ENCODE measurements at regions not wholly inside any gene's neighbourhood (a gene's known extent, or its start where the extent isn't known, plus 50 kb on each side); places are given as distances from the start of the nearest gene placed in this dataset.

DNA sequence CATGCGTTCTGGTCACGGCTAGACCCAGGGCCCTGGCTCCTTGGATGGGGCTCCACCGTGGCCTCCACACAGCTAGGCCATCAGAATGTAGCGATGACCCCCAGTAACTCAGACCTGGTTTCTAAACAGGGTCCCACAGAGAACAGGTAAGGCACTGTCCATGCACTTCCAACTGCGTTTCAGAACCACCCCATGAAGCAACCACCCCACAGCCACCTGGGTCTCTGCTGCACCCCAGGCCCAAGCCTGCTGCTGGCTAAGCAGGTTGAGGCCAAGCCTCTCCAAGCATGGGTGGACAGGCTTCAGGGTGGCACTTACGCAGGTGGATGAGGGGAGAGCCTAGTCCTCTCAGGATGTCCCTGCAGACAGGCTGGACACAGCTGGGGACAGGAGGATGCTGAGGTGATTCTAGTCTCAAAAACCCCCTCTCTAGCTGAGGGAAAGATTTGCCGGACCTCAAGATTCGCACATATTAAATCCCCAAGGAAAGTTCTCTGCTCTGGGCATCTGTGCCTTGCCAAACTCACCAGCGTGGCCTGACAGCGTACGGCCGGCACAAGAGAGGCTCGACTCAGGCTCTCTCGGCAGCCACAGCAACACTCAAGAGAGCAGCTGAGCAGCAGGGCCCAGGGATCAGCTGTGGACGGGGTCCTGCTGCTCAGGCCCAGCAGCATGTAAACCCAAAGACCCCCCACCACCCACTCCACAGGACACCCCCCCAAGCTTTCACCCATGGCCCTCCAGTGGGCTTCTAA is 141.6 kb downstream of the CRYBB2 start:
- no peak for DNase-seq (ENCODE audit: low spot score)
- Histone ChIP-seq H3K4me3 (ENCODE audit: low read depth in 1 of 3, low read length in 3 of 3) (no peak overlapping the region), H3K9ac (ENCODE audit: low read depth in 1 of 2, low read length in 2 of 2) (no peak overlapping the region), H3K27ac (ENCODE audit: low read depth in 1 of 2, low read length in 2 of 2) (no peak overlapping the region), H3K4me1 (ENCODE audit: control insufficient read depth in 4 of 4, insufficient read depth in 4 of 4, low read length in 3 of 4) (peaks cover 0 to 13% (median 4%) of the 10 kb centered on the region in 4 donors), H3K27me3 (ENCODE audit: control insufficient read depth in 4 of 4, insufficient read depth in 4 of 4, low read length in 3 of 4) (no peaks in the 10 kb centered on the region), H3K36me3 (ENCODE audit: control insufficient read depth in 4 of 4, insufficient read depth in 3 of 4, low read depth in 1 of 4, low read length in 3 of 4) (peaks cover 9 to 31% (median 12%) of the 10 kb centered on the region in 4 donors), H3K9me3 (ENCODE audit: control insufficient read depth in 4 of 4, low read length in 3 of 4) (no peaks in the 10 kb centered on the region)
- WGBS: 94% methylated on average over 15 of the region's 15 CpGs
- TF ChIP-seq TAF1 (conservative IDR thresholded peaks at IDR 0.05): no peak
- TF ChIP-seq EGR1 (IDR thresholded peaks at IDR 0.05; ENCODE audit: low read depth in 2 of 2): no peak
- TF ChIP-seq, protein P1, sequence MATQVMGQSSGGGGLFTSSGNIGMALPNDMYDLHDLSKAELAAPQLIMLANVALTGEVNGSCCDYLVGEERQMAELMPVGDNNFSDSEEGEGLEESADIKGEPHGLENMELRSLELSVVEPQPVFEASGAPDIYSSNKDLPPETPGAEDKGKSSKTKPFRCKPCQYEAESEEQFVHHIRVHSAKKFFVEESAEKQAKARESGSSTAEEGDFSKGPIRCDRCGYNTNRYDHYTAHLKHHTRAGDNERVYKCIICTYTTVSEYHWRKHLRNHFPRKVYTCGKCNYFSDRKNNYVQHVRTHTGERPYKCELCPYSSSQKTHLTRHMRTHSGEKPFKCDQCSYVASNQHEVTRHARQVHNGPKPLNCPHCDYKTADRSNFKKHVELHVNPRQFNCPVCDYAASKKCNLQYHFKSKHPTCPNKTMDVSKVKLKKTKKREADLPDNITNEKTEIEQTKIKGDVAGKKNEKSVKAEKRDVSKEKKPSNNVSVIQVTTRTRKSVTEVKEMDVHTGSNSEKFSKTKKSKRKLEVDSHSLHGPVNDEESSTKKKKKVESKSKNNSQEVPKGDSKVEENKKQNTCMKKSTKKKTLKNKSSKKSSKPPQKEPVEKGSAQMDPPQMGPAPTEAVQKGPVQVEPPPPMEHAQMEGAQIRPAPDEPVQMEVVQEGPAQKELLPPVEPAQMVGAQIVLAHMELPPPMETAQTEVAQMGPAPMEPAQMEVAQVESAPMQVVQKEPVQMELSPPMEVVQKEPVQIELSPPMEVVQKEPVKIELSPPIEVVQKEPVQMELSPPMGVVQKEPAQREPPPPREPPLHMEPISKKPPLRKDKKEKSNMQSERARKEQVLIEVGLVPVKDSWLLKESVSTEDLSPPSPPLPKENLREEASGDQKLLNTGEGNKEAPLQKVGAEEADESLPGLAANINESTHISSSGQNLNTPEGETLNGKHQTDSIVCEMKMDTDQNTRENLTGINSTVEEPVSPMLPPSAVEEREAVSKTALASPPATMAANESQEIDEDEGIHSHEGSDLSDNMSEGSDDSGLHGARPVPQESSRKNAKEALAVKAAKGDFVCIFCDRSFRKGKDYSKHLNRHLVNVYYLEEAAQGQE (IDR thresholded peaks at IDR 0.05): no peak
- no peak for TF ChIP-seq HNF4A (conservative IDR thresholded peaks at IDR 0.05)

DNA sequence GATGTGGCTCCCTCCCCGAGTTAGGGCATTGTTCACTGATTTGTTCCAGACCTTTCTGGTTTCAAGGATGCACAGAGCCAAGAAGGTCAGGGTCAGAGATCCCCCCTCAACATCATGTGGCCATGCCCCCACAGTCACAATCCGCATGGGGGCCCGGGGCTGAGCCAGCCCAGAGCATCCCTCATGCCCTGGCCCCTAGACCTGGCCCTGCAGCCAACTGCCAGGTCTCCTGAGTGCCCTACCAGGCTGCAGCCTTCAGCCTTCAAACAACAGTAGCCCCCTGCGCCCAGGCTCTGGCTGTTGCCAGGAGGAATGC is 142.4 kb downstream of the CRYBB2 start:
- no peak overlapping the region for H3K27ac ChIP-seq (ENCODE audit: low read depth in 1 of 2, low read length in 2 of 2)
- no peak overlapping the region for H3K9ac ChIP-seq (ENCODE audit: low read depth in 1 of 2, low read length in 2 of 2)
- H3K4me3 ChIP-seq (ENCODE audit: low read depth in 1 of 3, low read length in 3 of 3): no peak overlapping the region
- H3K27me3 ChIP-seq (ENCODE audit: control insufficient read depth in 4 of 4, insufficient read depth in 4 of 4, low read length in 3 of 4): no peaks in the 10 kb centered on the region
- TF ChIP-seq, protein P2, sequence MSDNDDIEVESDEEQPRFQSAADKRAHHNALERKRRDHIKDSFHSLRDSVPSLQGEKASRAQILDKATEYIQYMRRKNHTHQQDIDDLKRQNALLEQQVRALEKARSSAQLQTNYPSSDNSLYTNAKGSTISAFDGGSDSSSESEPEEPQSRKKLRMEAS (IDR thresholded peaks at IDR 0.05): no peak
- no peak for TF ChIP-seq SP1 (IDR thresholded peaks at IDR 0.05)
- TF ChIP-seq JUND (IDR thresholded peaks at IDR 0.05): no peak
- TF ChIP-seq, protein P3, sequence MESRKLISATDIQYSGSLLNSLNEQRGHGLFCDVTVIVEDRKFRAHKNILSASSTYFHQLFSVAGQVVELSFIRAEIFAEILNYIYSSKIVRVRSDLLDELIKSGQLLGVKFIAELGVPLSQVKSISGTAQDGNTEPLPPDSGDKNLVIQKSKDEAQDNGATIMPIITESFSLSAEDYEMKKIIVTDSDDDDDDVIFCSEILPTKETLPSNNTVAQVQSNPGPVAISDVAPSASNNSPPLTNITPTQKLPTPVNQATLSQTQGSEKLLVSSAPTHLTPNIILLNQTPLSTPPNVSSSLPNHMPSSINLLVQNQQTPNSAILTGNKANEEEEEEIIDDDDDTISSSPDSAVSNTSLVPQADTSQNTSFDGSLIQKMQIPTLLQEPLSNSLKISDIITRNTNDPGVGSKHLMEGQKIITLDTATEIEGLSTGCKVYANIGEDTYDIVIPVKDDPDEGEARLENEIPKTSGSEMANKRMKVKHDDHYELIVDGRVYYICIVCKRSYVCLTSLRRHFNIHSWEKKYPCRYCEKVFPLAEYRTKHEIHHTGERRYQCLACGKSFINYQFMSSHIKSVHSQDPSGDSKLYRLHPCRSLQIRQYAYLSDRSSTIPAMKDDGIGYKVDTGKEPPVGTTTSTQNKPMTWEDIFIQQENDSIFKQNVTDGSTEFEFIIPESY (IDR thresholded peaks at IDR 0.05): no peak
- TF ChIP-seq FOXA2 (IDR thresholded peaks at IDR 0.05): no peak
- no peak for TF ChIP-seq FOXA1 (IDR thresholded peaks at IDR 0.05)
- no peak for TF ChIP-seq HNF4G (IDR thresholded peaks at IDR 0.05)
- TF ChIP-seq, protein P4, sequence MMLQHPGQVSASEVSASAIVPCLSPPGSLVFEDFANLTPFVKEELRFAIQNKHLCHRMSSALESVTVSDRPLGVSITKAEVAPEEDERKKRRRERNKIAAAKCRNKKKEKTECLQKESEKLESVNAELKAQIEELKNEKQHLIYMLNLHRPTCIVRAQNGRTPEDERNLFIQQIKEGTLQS (IDR thresholded peaks at IDR 0.05): no peak
- no peak for TF ChIP-seq NR2F2 (IDR thresholded peaks at IDR 0.05)
- TF ChIP-seq, protein P1 (IDR thresholded peaks at IDR 0.05): no peak
- no peak for TF ChIP-seq RAD21 (IDR thresholded peaks at IDR 0.05)
- no peak for TF ChIP-seq TAF1 (conservative IDR thresholded peaks at IDR 0.05)
- TF ChIP-seq EGR1 (IDR thresholded peaks at IDR 0.05; ENCODE audit: low read depth in 2 of 2): no peak
- no peak for TF ChIP-seq RXRA (IDR thresholded peaks at IDR 0.05)
- TF ChIP-seq GABPA (IDR thresholded peaks at IDR 0.05 in 1 of 2, conservative IDR thresholded peaks at IDR 0.05 in 1 of 2): no peak
- TF ChIP-seq HNF4A (conservative IDR thresholded peaks at IDR 0.05): no peak
- TF ChIP-seq, protein P5, sequence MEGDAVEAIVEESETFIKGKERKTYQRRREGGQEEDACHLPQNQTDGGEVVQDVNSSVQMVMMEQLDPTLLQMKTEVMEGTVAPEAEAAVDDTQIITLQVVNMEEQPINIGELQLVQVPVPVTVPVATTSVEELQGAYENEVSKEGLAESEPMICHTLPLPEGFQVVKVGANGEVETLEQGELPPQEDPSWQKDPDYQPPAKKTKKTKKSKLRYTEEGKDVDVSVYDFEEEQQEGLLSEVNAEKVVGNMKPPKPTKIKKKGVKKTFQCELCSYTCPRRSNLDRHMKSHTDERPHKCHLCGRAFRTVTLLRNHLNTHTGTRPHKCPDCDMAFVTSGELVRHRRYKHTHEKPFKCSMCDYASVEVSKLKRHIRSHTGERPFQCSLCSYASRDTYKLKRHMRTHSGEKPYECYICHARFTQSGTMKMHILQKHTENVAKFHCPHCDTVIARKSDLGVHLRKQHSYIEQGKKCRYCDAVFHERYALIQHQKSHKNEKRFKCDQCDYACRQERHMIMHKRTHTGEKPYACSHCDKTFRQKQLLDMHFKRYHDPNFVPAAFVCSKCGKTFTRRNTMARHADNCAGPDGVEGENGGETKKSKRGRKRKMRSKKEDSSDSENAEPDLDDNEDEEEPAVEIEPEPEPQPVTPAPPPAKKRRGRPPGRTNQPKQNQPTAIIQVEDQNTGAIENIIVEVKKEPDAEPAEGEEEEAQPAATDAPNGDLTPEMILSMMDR (IDR thresholded peaks at IDR 0.05; ENCODE audit: low read depth, low read length, missing input control): no peak
- peaks cover 6 to 26% (median 12%) of the 10 kb centered on the region in 4 donors for H3K36me3 ChIP-seq (ENCODE audit: control insufficient read depth in 4 of 4, insufficient read depth in 3 of 4, low read depth in 1 of 4, low read length in 3 of 4)
- WGBS: 72% methylated on average over 4 of the region's 4 CpGs
- no peaks in the 10 kb centered on the region for H3K9me3 ChIP-seq (ENCODE audit: control insufficient read depth in 4 of 4, low read length in 3 of 4)
- no peak for DNase-seq (ENCODE audit: low spot score)
- peaks cover 0 to 13% (median 4%) of the 10 kb centered on the region in 4 donors for H3K4me1 ChIP-seq (ENCODE audit: control insufficient read depth in 4 of 4, insufficient read depth in 4 of 4, low read length in 3 of 4)
